Neuronal stem cell (in vitro differentiated cells): ENCODE measurements at regions not wholly inside any gene's neighbourhood (a gene's known extent, or its start where the extent isn't known, plus 50 kb on each side); places are given as distances from the start of the nearest gene placed in this dataset.

ENCODE experiments used
- DNase-seq: peaks from one replicate; pipeline ENCODE4 v3.0.0-alpha.2; 2013; ENCODE audit warnings: low spot score
- H2AFZ ChIP-seq: one replicate; pipeline ENCODE4 v1.6.1; 2013; ENCODE audit warnings: mild to moderate bottlenecking, low read length, inconsistent platforms
- H2AK5ac ChIP-seq: 2 replicates; pipeline ENCODE4 v1.6.1; 2013; ENCODE audit warnings: low read depth, mild to moderate bottlenecking, inconsistent platforms, low read length, moderate library complexity, mixed read lengths
- H2BK120ac ChIP-seq: 2 replicates; pipeline ENCODE4 v1.6.1; 2013; ENCODE audit warnings: low read depth, mild to moderate bottlenecking, inconsistent platforms, low read length, moderate library complexity, mixed read lengths
- H2BK12ac ChIP-seq: one replicate; pipeline ENCODE4 v1.6.1; 2013; ENCODE audit warnings: low read length, inconsistent platforms
- H2BK15ac ChIP-seq: 2 replicates; pipeline ENCODE4 v1.6.1; 2013; ENCODE audit warnings: mild to moderate bottlenecking, low read length, inconsistent platforms, mixed read lengths
- H2BK5ac ChIP-seq: one replicate; pipeline ENCODE4 v1.6.1; 2013; ENCODE audit warnings: inconsistent platforms, mild to moderate bottlenecking, low read length, moderate library complexity
- H3K14ac ChIP-seq: one replicate; pipeline ENCODE4 v1.6.1; 2013; ENCODE audit warnings: low read length, inconsistent platforms
- H3K18ac ChIP-seq: 2 replicates; pipeline ENCODE4 v1.6.1; 2013; ENCODE audit warnings: low read length, inconsistent platforms
- H3K23ac ChIP-seq: 2 replicates; pipeline ENCODE4 v1.6.1; 2013; ENCODE audit warnings: low read depth, mild to moderate bottlenecking, mixed read lengths, low read length, inconsistent platforms; ENCODE audit not compliant: poor library complexity
- H3K27ac ChIP-seq: replicated peaks from 3 replicates; pipeline ENCODE4 v1.5.1; 2013; ENCODE audit warnings: low read length, inconsistent platforms
- H3K27me3 ChIP-seq, 3 experiments: 2 replicates each; pipeline ENCODE4 v1.6.1; 2013; ENCODE audit warnings: low read length in 3 of 3, mild to moderate bottlenecking in 2 of 3, inconsistent platforms in 1 of 3, low read depth in 1 of 3, mixed read lengths in 1 of 3, moderate library complexity in 1 of 3; ENCODE audit not compliant: control insufficient read depth in 3 of 3, insufficient read depth in 3 of 3
- H3K36me3 ChIP-seq, 2 donors: replicated peaks in 1 of 2; 2 replicates each; pipeline ENCODE4 v1.6.1; 2013; ENCODE audit warnings: low read length in 2 of 2; ENCODE audit not compliant: control insufficient read depth in 2 of 2, insufficient read depth in 2 of 2
- H3K4ac ChIP-seq: 2 replicates; pipeline ENCODE4 v1.6.1; 2013; ENCODE audit warnings: inconsistent platforms, mild to moderate bottlenecking, low read length, moderate library complexity
- H3K4me1 ChIP-seq, 2 donors: 1 replicate in 1 of 2; 2 replicates in 1 of 2; pipeline ENCODE4 v1.6.1; 2013; ENCODE audit warnings: low read length in 2 of 2, low read depth in 1 of 2; ENCODE audit not compliant: control insufficient read depth in 2 of 2, insufficient read depth in 1 of 2
- H3K4me2 ChIP-seq: one replicate; pipeline ENCODE4 v1.6.1; 2013; ENCODE audit warnings: mild to moderate bottlenecking, low read length, inconsistent platforms; ENCODE audit not compliant: insufficient read depth, poor library complexity, severe bottlenecking
- H3K4me3 ChIP-seq, 2 donors: 2 replicates each; pipeline ENCODE4 v1.5.1; 2013; ENCODE audit warnings: low read length in 2 of 2, mild to moderate bottlenecking in 2 of 2, inconsistent platforms in 1 of 2, moderate library complexity in 1 of 2
- H3K79me1 ChIP-seq: one replicate; pipeline ENCODE4 v1.6.1; 2013; ENCODE audit warnings: low read depth, mild to moderate bottlenecking, inconsistent platforms, low read length, moderate library complexity
- H3K9ac ChIP-seq: one replicate; pipeline ENCODE4 v1.6.1; 2013; ENCODE audit warnings: mild to moderate bottlenecking, low read depth, low read length, inconsistent platforms; ENCODE audit not compliant: poor library complexity
- H3K9me3 ChIP-seq, 2 donors: replicated peaks in 1 of 2; 2 replicates each; pipeline versions ENCODE3 to v1.6.1; 2013; ENCODE audit warnings: low read length in 2 of 2, mild to moderate bottlenecking in 2 of 2, inconsistent platforms in 1 of 2, low read depth in 1 of 2, mixed read lengths in 1 of 2, moderate library complexity in 1 of 2; ENCODE audit not compliant: control insufficient read depth in 2 of 2, insufficient read depth in 1 of 2
- H4K8ac ChIP-seq: one replicate; pipeline ENCODE4 v1.6.1; 2013; ENCODE audit warnings: low read depth, mild to moderate bottlenecking, inconsistent platforms, low read length, moderate library complexity
- H4K91ac ChIP-seq: one replicate; pipeline ENCODE4 v1.6.1; 2013; ENCODE audit warnings: low read length, low read depth, mild to moderate bottlenecking, inconsistent platforms; ENCODE audit not compliant: poor library complexity
- WGBS, 2 donors: extraction: QIAGEN DNeasy Blood & Tissue Kit; methylation state at CpG; one replicate each; pipeline ENCODE4 v1.1.7; 2013; ENCODE audit warnings: missing lambda C conversion rate in 2 of 2, mixed read lengths in 1 of 2; ENCODE audit not compliant: insufficient read length in 2 of 2, insufficient replicate concordance in 1 of 2; ENCODE audit errors: extremely low coverage in 2 of 2; 5-methylcytosine and 5-hydroxymethylcytosine counted together

DNA sequence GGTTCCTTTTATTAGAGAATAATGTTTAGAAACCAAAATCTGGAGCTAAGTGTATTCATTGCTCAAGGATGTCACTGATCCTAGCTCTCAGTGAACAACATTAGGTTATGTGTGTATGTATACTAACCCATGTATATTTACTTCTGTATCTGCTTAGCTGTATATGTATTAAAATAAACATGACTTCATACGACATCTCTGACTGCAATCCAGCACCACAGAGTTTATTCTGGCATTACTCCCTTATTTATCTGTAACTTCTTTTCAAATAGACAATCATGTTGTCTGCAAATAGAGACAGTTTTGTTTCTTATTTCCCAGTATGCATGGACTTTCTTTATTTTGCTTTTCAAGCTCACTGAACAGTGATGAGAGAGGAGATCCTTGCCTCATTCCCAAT lies 441.0 kb upstream of the NFE2L3 start:
- Histone ChIP-seq H3K36me3 (no peaks in the 10 kb centered on the region), H3K27me3 (no peaks in the 10 kb centered on the region), H2BK5ac (no peak overlapping the region), H2BK12ac (no peak overlapping the region), H4K8ac (no peak overlapping the region), H3K79me1 (no peaks in the 10 kb centered on the region), H3K27ac (no peak overlapping the region), H3K4me3 (no peak overlapping the region), H3K9ac (no peak overlapping the region), H4K91ac (no peak overlapping the region), H3K14ac (no peak overlapping the region), H3K18ac (no peak overlapping the region), H2BK120ac (no peak overlapping the region), H2BK15ac (no peak overlapping the region), H3K4me1 (peaks cover 3 to 5% of the 10 kb centered on the region in 2 donors), H2AFZ (no peak overlapping the region), H3K4me2 (no peak overlapping the region), H3K4ac (no peak overlapping the region), H3K9me3 (peaks cover 0 to 3% of the 10 kb centered on the region in 2 donors), H2AK5ac (no peak overlapping the region), H3K23ac (no peak overlapping the region)
- no peak for DNase-seq
- WGBS, 2 donors: no CpG with 5 or more reads among the region's 1 CpG

GRCh38 chr7:25711940-25712339 lies 440.1 kb upstream of the NFE2L3 start:
- H2AK5ac ChIP-seq: no peak overlapping the region
- H2BK5ac ChIP-seq: no peak overlapping the region
- no peaks in the 10 kb centered on the region for H3K36me3 ChIP-seq
- H3K27me3 ChIP-seq: no peaks in the 10 kb centered on the region
- H3K9me3 ChIP-seq: peaks cover 0 to 3% of the 10 kb centered on the region in 2 donors
- H4K8ac ChIP-seq: no peak overlapping the region
- no peak overlapping the region for H3K9ac ChIP-seq
- H4K91ac ChIP-seq: no peak overlapping the region
- H3K14ac ChIP-seq: no peak overlapping the region
- no peak overlapping the region for H3K27ac ChIP-seq
- no peak overlapping the region for H2BK12ac ChIP-seq
- no peak overlapping the region for H3K18ac ChIP-seq
- H3K23ac ChIP-seq: no peak overlapping the region
- H2BK120ac ChIP-seq: no peak overlapping the region
- no peak for DNase-seq
- H3K79me1 ChIP-seq: no peaks in the 10 kb centered on the region
- WGBS, 2 donors: no CpG with 5 or more reads among the region's 1 CpG
- peaks cover 3 to 5% of the 10 kb centered on the region in 2 donors for H3K4me1 ChIP-seq
- no peak overlapping the region for H3K4me2 ChIP-seq
- no peak overlapping the region for H2BK15ac ChIP-seq
- no peak overlapping the region for H2AFZ ChIP-seq
- no peak overlapping the region for H3K4me3 ChIP-seq
- H3K4ac ChIP-seq: no peak overlapping the region

- DNase-seq: no peak
- H2BK5ac ChIP-seq: no peak overlapping the region
- no CpG with 5 or more reads among the region's 1 CpG for WGBS, 2 donors
- no peaks in the 10 kb centered on the region for H3K79me1 ChIP-seq
- peaks cover 3 to 5% of the 10 kb centered on the region in 2 donors for H3K4me1 ChIP-seq
- no peak overlapping the region for H2AFZ ChIP-seq
- H3K36me3 ChIP-seq: no peaks in the 10 kb centered on the region
- no peak overlapping the region for H3K18ac ChIP-seq
- H3K9me3 ChIP-seq: no peaks in the 10 kb centered on the region
- H3K27ac ChIP-seq: no peak overlapping the region
- H3K4me3 ChIP-seq: no peak overlapping the region
- no peak overlapping the region for H3K23ac ChIP-seq
- no peaks in the 10 kb centered on the region for H3K27me3 ChIP-seq
- H2BK12ac ChIP-seq: no peak overlapping the region
- no peak overlapping the region for H4K8ac ChIP-seq
- no peak overlapping the region for H3K14ac ChIP-seq
- H3K9ac ChIP-seq: no peak overlapping the region
- H2AK5ac ChIP-seq: no peak overlapping the region
- H2BK15ac ChIP-seq: no peak overlapping the region
- H3K4me2 ChIP-seq: no peak overlapping the region
- H2BK120ac ChIP-seq: no peak overlapping the region
- H3K4ac ChIP-seq: no peak overlapping the region
- no peak overlapping the region for H4K91ac ChIP-seq
Measured at GRCh38 chr7:25712500-25712899, 439.5 kb upstream of the NFE2L3 start.

GRCh38 chr7:25714013-25714412 lies 438.0 kb upstream of the NFE2L3 start:
- no peaks in the 10 kb centered on the region for H3K36me3 ChIP-seq
- no peak overlapping the region for H4K91ac ChIP-seq
- H3K14ac ChIP-seq: no peak overlapping the region
- H3K27me3 ChIP-seq: no peaks in the 10 kb centered on the region
- WGBS, 2 donors: no CpG with 5 or more reads among the region's 5 CpGs
- H3K18ac ChIP-seq: no peak overlapping the region
- H2AK5ac ChIP-seq: no peak overlapping the region
- no peak overlapping the region for H2AFZ ChIP-seq
- no peak overlapping the region for H3K23ac ChIP-seq
- no peak overlapping the region for H2BK15ac ChIP-seq
- no peak for DNase-seq
- H3K4me1 ChIP-seq: peaks cover 4 to 7% of the 10 kb centered on the region in 2 donors
- no peak overlapping the region for H3K27ac ChIP-seq
- H3K4me3 ChIP-seq: no peak overlapping the region
- no peaks in the 10 kb centered on the region for H3K79me1 ChIP-seq
- H2BK120ac ChIP-seq: no peak overlapping the region
- H2BK5ac ChIP-seq: no peak overlapping the region
- no peak overlapping the region for H4K8ac ChIP-seq
- no peaks in the 10 kb centered on the region for H3K9me3 ChIP-seq
- no peak overlapping the region for H3K9ac ChIP-seq
- no peak overlapping the region for H2BK12ac ChIP-seq
- H3K4me2 ChIP-seq: no peak overlapping the region
- H3K4ac ChIP-seq: no peak overlapping the region
